NCI-H2107 treated with DMSO at 0.1 percent for 48 hours (cell line): ENCODE measurements at regions not wholly inside any gene's neighbourhood (a gene's known extent, or its start where the extent isn't known, plus 50 kb on each side); places are given as distances from the start of the nearest gene placed in this dataset.

Source experiments
- DNase-seq: peaks from one replicate; lab custom pipeline; 2025; ENCODE audit not compliant: unreplicated experiment; lab: John Stamatoyannopoulos, UW

DNA sequence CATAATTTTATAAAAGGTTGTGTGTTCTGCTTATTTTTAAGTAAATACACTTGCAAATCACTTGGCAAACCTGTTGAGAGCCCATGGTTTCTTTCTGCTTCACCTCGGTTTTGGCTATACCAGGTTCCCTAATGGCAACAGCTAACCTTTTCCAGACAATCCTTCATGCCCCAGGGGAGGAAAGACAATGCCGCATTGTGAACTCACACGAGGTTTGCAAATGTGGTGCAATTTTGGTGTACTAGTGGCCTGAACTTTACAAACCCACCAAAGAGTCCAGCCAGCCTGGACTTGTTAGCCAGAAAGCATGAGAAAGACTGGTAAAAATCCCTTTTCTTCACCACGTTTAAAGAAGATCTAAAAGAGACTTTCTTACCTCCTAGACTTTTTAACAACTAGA, 84.8 kb upstream of the SOX4 start:
- DNase-seq: no peak

DNA sequence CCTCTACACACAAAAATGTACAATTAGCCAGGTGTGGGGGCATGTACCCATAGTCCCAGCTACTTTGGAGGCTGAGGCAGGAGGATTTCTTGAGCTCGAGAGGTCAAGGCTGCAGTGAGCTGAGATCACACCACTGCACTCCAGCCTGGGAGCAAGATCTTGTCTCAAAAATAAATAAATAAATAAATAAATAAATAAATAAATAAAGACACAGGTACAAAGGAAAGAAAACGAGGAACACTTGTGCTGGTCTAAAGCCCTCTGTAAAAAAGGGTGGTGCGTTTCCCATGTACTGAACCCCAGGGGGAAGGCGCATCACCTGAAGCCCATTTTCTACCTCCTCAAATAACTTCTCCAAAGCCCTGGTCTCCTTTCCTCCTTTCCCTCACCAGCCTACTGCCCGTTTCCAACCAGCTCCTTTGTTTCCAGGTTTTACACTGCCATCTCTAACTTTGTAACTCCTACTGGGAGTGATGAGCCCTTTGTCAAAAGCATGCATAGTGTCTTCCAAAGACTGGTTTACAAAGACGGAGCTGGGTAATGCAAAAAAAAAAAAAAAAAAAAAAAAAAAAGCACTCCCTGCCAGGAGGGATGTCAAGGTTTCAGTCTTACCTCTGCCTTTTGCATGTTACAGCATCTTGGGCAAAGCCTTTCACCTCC, 81.5 kb upstream of the SOX4 start:
- DNase-seq: no peak

DNA sequence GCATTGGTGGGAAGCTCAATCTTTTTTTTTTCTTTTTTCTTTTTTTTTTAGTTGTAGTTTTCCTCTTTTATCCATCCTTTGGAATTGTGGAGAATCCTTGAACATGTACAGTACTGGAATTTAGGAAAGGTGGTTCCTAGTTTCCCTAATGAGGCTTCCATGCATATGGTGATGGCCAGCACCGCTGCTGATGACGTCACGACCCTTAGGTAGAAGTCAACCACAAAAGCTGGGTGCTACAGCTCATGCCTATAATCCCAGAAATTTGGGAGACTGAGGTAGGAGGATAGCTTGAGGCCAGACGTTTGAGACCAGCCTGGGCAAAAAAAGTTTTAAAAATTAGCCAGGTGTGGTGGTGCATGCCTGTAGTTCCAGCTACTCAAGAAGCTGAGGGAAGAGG, 79.3 kb upstream of the SOX4 start:
- DNase-seq: no peak

DNA sequence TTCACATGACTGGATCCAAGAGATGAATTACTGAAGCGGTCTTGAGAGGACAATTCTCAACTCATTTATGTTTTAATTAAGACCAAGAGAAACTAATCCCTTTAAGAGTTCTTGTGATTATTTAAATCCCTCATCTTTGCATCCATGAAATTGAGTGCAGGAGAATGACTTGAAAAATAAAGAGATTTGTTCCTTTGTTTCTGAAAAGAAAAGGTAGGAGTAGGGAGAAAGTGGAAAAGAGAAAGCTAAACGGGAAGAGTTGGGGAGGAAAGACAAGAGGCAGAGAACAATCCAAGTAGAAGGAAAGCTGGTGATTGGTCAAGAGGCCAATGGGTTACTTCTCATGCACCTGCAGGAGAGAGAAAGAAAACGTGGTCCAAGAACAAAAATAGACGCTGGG, 75.2 kb upstream of the SOX4 start:
- DNase-seq: no peak

DNA sequence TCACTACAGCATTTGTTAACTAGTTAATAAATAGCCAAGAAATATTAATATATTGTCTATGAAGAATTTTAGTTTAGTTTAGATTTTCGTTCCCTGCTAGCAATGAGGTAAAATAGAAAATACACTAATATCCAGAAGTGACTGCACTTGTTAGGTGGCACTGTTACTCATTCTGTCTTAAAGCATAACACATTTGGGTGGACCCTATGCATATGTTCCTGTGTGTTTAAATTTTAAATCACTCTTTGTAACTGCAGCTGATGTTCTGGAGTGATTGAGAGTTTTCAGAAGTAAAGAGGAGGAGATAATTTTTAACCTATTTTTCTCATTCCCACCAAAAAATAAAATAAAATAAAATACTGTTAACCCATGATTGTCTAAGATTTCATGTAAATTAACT, 73.9 kb upstream of the SOX4 start:
- DNase-seq: no peak

DNA sequence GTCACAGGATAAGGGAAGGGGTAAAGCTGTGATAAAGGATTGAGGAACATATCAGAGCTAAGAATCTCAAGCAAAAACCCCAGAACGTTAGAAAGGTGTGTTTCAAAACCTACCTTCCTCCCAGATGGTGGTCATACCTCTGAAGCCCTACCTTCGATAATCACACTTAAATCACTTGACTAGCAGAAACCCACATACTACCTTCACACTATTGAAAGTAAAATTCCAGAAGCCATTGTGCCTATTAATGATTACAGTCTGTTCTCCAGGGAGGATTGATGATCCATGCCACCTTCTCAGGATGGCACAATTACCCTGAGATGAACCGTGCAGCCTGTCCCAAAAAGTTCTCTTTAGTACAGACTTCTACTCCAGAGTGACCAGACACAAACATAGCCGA, 72.3 kb upstream of the SOX4 start:
- peak; percentile 41 for DNase-seq

DNA sequence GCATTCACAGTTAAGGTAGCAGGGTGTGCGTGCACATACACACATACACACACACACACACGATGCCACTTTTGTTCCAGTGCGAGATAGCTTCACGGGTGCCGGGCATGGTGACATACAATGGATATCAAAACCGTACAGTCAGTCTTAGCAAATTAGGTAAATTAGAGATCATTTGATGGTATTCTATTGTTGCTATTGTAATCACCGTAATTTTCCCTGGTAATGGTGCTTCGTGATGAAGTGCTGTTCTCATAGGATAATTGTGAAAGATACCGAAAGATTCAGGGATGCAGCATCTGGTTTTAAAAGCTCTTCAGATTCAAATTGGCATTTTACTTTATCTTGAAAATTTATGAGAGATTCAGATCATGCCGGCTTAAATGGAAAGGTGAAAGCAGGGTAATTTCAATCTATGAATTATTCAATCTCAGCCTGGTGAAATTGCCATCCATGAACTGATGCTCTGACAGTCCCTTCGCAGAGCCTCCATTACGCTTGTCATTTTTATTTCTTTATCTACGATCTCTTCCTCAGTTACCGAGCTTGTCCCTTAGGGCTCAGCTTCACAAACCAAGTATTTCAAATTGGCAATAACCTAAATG, 71.3 kb upstream of the SOX4 start:
- DNase-seq: peak; percentile 34

DNA sequence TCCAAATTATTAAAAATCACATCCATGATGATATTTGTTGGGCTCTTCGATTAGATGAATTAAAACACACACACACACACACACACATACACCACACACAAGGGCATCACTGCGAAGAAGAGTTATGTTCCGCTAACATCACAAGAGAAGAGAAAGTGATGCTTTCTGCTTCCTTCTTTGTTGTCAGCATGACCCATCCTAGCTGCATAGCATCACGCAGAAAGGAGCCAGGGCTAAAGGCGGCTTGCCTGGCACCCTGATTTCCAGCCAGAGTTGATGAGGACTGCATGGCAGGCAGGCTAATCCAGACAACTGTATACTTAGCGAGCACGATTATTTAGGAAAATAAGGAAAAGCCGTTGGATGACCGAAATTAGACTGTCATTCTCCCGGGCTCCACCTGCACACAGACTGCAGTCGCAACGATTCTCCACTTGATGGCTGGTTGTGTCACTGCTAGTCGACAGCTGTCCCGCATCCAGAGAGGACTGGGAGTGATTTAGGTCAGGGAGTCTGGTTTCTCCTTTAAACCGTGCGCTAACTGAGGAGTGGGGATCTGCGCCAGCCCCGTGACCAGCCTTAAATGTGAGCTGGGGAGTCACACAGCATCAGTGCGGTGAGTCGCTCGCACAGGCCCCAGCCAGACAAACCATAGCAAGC, 70.6 kb upstream of the SOX4 start:
- DNase-seq: peak; percentile 53

DNA sequence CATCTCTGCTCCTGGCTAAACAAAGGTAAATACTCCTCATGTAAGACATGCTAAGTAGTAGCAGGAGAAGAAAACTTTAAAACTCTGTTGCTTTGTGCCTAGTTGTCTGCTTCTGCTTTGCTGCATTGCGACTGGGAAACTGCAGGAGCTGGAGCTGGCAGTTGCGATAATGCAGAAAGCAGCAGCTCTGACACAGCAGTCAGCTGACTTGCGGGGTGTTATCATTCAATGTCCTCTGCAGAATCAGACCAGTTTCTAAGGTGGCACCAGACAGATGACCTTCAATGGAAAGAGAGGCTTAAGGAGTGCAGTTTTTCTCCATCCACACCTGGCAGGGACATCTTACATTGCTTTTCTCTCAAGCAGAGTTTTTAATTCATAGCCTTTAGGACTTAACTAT, 69.9 kb upstream of the SOX4 start:
- DNase-seq: no peak

DNA sequence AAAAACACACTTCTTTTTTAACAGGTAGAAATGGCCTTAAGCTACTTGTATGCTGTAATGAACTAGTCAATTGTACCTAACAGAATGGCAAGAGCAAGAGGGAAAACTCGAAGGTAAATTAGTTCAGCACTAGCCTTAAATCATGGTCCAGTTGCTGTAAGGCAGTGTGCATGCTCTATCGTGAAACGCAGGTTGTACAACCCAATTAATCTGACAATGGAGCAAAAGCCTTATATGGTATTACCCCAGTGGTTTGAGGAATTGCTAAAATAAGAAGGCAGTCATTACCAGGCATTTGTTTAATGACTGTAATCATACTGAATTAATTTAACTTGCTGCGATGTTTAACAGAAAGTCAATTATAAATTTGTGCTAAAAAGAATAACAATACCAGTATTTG, 69.3 kb upstream of the SOX4 start:
- no peak for DNase-seq

DNA sequence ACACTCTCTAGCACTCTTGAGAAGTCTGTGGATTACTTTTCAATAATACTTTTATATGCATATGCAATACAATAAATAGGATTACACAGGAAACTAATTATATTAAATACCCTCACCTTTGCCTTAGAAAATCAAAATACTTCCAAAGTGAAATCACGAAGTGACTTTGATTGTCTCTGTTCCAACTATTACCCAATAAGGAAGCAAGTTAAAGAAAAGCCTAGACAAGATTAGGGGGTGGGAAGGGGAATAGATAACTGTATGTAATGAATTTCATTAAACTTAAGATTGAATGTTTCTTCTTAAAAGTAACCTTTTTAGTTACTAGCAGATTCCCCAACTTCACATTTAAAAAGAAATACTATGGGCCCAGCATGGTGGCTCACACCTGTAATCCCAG, 66.6 kb upstream of the SOX4 start:
- DNase-seq: no peak

DNA sequence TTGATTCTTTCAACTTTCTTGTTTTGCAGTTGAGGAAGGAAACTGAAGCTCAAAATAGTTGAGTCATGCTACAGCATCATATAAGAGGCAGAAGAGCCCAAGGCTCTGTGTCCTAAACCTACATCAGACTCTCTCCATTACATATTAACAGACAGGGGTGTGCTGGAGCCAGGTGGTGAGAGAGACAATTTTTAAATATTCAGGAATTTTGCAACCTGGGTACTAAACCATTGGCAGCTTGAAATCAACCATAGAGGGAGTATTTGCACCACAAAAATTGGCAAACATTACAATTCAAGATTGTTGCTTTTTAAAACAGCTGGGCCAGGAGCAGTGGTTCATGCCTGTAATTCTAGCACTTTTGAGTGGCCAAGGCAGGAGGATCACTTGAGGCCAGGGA, 65.8 kb upstream of the SOX4 start:
- DNase-seq: no peak

DNA sequence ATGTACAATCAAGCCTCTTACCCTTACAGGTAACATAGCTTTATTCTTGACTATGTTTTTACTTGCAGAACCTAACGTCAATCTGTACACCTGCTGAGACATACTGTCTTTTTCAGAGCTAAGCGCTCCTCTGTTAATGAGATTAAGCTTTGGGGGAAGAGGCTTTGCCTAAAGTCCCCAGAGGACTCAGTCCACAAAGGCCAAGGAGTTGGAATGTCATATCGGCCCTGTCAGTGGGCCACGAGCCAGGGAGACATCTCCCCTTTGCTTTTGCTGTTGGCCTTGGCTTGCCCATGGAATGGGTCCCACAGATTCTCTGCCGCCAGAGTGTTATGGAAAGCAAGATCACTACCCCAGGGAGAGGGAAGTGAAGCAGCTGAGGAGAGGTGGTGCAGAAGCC, 64.1 kb upstream of the SOX4 start:
- no peak for DNase-seq

DNA sequence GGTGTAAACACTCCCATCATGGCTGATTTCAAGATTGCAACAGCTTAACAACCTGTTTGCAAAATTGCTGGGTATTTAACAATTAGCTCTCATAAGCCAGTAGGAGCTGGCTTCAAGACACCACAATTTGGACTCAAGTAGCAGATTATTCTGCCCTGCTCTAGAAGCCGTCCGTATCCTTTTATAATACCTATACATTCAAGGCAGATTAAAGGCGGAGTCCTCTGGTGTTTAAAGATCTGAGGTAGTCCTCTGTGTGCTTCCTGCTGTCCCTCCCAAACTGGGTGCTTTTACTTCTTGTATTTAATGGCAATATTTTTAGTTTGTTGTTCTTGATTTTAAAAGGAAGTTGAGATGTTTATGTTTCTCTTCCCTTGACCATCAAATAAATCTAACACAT, 62.2 kb upstream of the SOX4 start:
- DNase-seq: no peak

DNA sequence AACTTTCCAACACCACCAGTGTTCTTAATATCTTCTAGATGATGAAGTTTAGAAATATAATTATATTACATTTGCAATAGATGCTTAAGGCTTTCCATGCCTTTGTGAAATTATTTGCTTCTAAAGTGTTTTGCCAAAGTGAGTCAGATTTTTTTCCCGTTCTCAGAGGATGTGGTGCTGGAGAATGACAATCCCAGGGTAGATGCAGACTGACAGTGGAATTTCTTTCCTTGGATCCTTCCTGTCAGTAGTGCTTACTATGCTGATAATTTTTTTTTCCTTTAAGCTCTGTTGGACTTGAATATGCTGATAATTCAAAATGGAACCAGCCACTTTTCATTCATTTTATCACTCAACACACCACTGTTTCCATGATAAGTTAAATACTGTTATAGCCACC, 59.9 kb upstream of the SOX4 start:
- no peak for DNase-seq

DNA sequence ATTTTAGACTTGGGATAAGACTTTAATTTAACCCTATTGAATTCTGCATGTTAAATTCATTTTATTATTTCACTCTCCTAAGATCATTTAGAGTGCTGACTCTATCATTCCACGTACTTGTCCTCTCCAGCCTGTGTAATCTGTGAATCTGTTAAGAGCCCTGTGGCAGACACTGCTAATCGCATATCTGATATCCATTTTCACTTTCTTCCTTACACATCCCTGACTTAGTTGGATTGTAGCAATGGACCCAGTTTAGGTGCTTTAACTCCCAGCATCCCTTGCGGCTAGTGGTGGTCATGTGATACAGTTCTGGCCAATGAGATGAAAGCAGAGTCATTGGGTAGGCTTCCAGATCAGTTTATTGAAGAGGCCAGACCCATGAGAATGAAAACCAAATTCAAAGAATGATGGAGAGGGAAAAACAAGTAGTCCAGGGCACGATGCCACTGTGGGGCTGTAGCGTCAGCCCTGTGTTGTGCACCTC, 57.2 kb upstream of the SOX4 start:
- DNase-seq: no peak

DNA sequence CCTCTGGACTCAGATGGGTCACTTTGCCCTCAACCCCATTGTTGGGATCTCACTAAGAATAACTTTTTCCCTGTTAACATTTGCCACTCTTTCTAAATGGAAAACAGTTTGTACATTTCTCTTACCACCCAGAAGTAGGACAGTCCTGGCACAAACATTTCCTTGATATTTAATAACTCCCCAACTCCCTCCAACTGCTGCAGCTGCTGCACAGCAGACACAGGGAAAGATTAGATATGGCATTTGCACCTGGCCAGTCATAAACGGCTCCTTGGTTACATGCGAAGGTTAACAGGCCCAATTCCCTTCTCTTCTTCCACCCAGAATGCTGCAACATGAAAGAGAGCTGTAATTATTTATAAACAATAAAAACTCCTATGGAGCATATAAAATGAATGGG, 55.9 kb upstream of the SOX4 start:
- DNase-seq: peak; percentile 51

DNA sequence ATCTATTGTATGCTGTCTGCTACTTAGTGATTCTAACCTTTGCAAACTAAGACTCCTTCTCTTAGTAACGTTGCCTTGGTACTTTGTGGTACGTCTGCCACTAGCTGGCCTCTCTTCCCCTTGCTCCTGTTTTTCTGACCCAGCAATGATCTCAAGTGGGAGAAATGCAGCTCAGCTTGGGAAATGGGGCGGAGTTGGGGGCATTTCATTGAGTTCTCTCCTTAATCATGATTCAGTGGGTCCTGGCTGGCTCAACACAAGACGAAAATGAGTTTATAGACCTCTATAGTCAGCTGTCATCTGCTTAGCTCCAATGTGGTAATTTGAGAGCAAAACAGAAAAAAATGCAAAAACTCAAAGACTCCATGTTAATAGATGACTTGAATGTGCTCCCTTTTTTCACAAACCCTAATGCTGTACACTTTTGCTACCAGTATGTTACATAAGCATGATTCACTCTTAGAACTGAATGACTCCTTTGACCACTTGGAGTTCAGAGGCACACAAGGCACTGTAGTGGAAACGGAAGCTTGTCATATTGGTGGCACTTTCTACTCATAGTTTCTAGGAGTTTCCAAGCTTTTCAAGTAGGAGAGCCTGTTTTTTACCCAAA, 55.3 kb upstream of the SOX4 start:
- no peak for DNase-seq

DNA sequence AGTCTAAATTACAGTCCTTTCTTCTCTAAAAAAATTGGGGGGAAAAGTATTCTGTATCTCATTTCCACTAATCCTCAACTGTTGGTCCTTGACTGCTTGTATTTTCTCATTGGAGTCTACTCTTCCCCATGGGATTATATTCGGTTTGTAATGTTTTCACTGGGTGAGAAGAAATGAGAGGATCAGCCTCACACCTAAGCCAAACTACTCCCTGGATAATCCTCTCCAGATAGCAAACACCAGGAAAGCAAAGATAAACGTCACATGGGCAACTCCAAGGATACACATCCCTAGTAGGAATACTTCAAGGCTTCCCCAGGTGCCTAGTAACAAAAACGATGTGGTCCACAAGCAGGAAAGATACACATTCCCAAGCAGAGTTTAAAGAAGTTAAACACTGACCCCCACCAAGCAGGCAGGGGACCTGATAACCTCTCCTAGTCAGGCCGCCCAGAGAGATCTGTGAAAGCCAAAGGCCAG, 53.9 kb upstream of the SOX4 start:
- DNase-seq: no peak
